Kidney capillary endothelial cell (primary cell): ENCODE measurements at regions not wholly inside any gene's neighbourhood (a gene's known extent, or its start where the extent isn't known, plus 50 kb on each side); places are given as distances from the start of the nearest gene placed in this dataset.
"Not testable (repeated sequence)": the region's sequence is repeated elsewhere in the genome, so short reads cannot be mapped to it uniquely, and the experiment has no call there.

Source experiments
- DNase-seq: peaks from one replicate; pipeline ENCODE4 v3.0.0-alpha.2; 2018; ENCODE audit warnings: low spot score

GRCh38 chr6:25124216-25124715 lies 154.9 kb upstream of the CARMIL1 start:
- no peak for DNase-seq

DNA sequence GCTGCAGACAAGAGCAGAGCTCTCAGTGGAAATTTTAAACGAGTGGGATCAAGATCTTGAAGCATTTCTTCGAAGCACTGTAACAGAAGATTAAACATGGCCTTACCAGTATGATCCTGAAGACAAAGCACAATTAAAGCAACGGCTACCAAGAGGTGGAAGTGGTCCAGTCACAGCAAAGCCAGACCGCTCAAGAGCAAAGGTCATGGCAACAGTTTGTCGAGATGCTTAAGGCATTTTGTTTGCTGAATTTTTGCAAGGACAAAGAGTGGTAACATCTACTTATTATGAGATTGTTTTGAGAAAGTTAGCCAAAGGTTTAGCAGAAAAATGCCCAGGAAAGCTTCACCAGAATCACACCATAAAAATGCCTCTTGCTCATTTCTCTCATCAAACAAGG lies 153.4 kb upstream of the CARMIL1 start:
- no peak for DNase-seq

- no peak for DNase-seq
Observed at GRCh38 chr6:25127076-25127837, 151.9 kb upstream of the CARMIL1 start.

DNA sequence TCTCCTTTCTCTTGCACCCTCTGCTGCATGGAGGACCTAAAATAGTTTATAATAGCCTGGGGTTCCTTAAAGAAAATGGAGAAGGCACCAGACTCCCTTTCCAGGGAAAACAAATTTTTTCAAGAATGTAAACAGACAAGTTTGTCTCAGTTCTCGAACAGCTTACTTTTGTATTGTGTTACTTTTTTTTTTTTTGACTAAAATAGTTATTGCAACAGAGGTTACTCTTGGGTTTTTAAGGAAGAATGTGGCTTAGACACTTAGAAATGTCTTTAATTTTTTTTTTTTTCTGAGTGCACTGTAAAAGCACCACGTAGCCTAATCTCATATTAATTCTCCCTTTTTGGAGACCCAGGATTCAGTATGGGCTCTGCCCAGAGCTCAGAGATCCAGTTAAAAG lies 148.7 kb upstream of the CARMIL1 start:
- DNase-seq = no peak

DNA sequence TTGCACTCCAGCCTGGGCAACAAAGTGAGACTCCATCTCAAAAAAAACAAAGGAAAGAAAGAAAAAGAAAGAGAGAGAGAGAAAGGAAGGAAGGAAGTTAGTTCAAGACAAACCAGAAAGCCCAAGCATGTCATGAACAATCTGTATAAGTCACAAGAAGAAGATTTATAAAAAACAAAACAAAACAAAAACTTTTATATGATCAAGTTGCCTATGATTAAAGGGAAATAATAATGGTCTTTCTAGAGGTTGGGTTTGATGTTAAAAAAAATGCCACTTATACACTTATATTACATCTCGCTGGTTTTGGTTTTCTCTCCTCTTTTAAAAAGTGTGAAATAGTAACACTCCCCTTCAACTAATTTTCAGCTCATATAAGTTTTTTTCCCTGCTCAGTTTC lies 146.2 kb upstream of the CARMIL1 start:
- no peak for DNase-seq

DNA sequence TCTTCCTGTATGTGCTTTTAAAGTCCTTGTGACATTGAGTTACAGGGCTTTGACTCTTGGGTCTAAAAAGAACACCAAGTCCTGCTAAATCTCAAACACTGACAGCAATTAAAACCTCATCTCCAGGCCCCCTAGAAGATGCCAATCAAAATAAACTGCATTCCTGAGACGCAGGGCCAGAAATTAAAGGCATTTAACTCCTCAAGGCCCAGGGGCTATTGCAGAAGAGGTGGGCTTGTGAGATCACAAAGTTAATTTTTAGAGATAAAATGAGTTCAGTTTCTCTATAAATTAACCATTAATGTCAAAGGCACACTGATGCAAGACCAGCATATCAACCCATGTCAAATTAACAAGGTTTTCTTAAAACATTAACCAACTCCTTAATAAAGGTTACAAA lies 145.6 kb upstream of the CARMIL1 start:
- no peak for DNase-seq

DNA sequence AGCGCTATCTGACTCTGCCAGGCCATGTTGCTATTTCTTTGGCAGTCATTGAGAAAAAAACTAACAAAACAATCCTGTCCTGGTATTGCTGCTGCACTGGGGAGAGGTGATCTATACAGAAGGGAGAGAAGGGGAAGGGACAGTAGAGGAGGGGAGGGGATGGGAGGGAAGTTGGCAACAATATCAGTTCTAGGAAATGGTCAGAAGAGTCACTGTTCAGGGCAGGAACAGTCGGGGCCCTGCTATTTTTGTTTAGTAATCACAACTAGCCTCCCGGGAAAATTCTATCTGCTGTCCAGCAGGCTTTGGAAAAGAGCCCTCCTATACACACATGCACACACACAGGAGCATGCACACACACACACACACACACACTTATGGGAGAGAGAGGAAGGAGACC lies 142.3 kb upstream of the CARMIL1 start:
- DNase-seq = no peak

DNA sequence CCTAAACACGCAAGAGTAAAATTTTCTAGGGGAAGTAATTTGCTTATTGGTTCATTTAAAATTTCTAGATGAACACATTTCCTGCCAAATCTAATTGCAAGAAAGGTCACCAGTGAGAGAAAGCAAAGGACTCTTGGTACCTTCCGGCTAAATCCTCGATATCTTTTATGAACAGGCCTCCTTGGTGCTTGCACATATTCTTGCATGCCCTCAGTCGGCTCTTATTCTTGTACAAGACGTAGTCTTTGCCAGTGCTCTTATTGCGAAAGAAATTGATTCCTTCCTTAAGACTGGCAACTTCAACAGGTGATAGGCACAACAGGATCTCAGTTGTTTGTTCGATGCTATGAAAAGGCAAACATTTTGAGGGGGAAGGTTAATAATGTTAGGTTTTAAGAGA lies 141.7 kb upstream of the CARMIL1 start:
- DNase-seq = no peak

DNA sequence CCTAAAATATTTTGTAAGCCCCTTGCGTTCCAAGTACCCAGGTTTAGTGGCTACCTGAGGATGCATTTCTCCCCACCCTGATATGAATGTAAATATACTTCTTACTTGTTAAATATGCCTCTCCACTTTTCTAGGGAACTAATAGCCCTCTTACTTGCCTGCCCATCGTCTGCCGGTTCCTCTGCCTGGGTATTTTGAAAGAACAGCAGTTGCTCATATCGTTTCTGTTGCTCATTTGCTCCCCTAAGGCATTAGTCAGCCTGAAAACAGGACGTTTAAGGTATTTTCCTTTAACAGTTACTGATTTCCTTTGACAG lies 141.3 kb upstream of the CARMIL1 start:
- no peak for DNase-seq

DNA sequence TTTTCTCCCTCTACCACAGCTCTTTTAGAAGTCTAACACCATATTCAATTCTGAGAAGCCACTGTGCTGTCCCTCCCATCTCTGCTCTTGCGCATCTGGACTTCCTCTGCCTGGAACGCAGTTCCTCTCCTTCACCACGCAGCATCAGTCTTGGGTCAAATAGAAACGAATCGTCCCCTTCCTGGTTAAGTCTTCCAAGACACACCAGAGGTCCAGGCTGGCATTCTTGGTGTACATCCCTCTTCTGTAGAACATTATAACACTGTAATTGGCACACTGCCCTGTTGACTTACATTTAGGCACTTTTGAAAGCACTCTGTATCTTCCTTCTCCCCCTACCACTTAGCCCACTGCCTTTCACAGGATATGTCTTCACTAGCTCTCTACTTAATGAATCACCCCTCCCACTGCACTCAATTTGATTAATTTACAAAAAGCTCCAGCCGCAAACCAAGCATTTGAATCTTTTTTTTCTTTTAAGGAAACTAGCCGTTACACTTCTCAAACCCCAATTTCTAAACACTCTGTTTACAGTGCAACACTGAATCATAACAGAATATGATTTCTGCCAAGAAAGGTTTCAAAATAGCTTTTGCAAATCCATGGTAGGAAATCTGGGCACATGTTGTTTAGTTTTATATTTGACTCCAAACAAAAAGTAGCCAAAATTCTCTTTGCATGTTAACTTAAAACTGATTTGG lies 140.8 kb upstream of the CARMIL1 start:
- DNase-seq = peak; percentile 67

DNA sequence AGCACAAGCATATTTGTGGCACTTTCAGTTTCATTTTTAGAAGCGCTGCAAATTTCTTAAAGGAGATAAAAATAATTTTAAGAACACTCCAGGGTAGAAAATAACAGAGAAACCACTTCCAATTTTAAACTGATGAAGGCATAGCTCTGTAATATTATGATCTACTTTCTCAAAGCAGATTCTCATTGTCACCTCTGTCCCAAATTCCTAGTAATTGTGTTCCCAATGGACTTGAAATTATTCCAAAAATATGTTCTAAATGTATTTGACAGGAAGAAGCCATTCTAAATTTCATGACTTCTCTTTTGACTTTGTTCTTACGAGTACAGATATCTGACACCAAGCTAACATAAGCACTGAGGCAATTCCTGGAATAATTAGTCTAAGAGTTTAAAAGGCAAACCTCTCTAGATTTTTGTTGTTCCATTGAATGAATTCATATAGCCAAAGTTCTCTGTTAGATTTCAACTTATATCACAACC lies 140.2 kb upstream of the CARMIL1 start:
- no peak for DNase-seq

DNA sequence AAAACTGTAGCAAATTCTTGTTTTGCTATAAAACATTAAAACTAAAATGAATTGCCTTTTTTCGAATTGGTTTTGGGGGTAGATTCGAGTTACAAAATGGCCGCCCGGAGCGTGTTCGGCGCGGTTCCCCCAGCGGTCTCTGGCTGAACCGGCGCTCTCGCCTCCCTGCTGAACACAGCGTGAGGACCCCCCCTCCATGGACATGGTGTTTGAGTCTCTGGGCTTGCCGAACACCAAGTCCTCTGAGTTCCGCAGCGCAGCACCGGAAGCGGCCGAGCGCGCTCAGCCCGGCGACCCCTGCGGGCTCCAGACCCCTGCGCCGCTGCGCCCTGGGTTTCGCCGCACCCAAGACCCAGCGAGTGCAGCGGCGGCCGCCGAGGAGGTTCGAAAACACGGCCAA lies 139.6 kb upstream of the CARMIL1 start:
- not testable (repeated sequence) for DNase-seq

GRCh38 chr6:25142506-25142905 lies 136.7 kb upstream of the CARMIL1 start:
- DNase-seq = no peak

- DNase-seq = no peak
Observed at GRCh38 chr6:25144919-25145318, 134.3 kb upstream of the CARMIL1 start.

DNA sequence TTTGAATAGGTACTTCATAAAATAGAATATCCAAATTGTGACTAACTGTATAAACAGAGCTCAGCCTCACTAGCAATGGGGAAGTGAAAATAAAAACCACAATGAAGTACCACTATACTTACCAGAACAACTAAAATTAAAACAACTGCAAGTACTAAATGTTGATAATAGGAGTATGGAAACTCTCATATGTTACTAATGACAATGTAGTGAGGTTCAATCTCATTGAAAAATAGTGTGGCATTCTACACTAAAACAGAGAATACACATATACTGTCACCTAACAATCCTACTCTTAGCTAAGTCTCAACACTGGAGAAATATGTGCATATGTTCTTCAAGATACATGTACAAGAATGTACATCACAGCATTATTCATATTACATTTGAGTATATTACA lies 132.0 kb upstream of the CARMIL1 start:
- DNase-seq = no peak

DNA sequence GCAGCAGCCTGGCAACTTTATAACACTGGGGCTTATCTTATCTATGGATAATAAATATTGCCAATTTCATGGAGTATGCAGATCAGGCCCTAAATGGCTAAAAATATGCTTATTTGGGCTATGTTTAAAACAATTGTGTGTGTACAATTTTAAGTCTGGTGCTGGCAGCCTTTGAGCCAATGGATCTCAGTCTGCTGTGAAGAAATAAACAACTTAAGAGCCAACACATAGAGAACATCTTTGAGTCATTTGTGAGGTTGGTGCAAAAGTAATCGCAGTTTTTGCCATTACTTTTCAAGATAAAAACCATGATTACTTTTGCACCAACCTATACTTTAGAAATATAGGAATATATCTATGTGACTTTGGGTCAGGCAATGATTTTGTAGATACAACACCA lies 129.1 kb upstream of the CARMIL1 start:
- DNase-seq = no peak

- DNase-seq = no peak
Observed at GRCh38 chr6:25150863-25151262, 128.3 kb upstream of the CARMIL1 start.

- no peak for DNase-seq
Observed at GRCh38 chr6:25153079-25153478, 126.1 kb upstream of the CARMIL1 start.

DNA sequence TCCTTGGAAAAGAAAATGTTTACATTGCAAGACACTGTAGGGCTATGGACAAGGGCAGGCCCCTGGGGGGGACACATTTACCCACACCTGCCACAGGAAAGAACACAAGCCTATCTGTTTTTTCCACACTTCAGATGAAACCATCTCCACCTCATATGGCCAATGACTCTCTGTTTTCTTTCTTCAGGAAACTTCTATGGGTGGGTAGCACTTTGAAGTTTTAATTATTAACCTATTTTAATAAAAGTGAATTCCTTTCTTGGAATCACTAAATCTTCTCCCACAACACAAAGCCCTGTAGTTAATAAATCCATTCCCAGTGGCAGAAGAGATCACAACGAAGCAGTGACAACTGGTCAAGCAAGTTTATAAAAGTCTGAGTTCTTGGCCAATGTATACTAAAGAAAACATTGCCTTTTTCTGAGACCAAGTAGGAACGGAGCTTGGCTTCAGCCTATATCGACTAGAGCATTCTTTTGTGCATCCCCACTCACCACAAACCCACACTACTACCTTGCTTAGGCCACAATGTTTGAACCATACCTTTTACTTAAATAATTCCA lies 125.1 kb upstream of the CARMIL1 start:
- DNase-seq = no peak

DNA sequence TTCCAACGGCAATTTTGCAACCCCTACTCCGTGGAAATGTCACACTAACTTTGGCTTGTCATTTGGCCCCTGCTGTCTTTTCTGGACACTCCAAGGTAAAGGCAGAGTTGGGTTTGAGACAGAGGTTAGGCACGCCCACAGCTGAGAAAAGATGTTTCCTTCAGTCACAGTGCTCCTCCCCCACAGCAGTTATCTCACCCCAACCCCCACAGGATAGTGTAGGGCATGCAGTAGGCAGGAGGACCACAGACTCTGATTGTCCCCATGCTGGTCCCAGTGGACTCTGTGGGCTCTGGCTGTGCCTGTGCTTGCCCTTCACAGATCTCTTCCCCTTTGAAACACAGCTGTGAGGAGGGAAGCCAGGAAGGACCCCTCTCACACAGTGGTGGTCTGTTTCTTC lies 124.0 kb upstream of the CARMIL1 start:
- no peak for DNase-seq

GRCh38 chr6:25156123-25156522 lies 123.1 kb upstream of the CARMIL1 start:
- no peak for DNase-seq

GRCh38 chr6:25157183-25157582 lies 122.0 kb upstream of the CARMIL1 start:
- no peak for DNase-seq

DNA sequence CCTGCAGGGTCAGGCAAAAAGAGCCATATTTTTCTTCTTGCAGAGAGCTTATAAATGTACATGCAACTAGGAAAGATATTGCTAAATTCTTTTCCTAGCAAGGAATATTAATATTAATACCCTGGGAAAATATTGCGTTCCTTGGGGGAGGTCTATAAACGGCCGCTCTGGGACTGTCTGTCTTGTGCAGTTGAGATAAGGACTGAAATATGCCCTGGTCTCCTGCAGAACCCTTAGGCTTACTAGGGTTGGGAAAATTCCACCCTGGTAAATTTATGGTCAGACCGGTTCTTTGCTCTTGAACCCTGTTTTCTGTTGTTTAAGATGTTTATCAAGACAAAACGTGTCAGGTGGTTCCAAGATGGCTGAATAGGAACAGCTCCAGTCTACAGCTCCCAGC lies 121.3 kb upstream of the CARMIL1 start:
- no peak for DNase-seq
